ENCODE measurements at regions not wholly inside any gene's neighbourhood (a gene's known extent, or its start where the extent isn't known, plus 50 kb on each side); places are given as distances from the start of the nearest gene placed in this dataset.

DNA sequence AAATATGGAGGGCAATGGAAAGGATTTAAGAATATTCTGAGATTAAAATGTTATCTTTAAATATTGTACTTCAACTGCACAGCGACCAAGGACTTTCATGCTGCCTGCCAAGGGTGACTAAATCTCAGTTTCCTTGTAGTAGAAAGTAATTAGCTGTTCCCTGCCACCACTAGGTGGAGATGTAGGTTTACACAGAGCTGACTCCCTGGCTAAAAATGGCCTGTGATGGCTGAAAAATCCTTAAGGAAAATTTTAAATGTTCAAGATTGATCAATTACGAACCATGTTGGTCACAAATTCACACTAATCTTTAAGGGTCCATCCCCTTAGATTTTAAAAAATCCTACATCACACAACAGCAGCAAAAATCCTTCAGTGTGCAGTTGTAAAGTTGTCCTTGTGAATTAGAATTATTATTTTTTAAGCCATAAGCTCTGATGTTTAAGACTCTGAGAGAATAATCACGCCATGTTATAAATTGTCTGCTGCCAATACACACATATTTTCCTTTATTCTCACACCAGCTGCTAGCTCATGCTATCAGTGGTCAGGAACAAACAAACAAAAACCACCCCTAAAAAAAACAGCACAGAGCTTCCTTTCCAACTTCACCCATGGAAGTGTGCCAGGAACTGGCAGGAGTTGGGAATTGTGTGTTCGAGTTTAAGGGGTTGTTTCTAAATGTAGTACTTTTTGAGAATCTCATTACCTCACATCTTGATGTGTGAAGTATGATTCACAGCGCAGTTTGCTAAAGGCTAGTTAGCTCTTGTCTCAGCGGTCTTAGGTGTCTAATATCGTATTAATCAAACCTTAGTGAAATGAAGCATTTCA lies 399.8 kb downstream of the TMEM182 start (continued):
- TF ChIP-seq, protein P1, sequence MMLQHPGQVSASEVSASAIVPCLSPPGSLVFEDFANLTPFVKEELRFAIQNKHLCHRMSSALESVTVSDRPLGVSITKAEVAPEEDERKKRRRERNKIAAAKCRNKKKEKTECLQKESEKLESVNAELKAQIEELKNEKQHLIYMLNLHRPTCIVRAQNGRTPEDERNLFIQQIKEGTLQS (IDR thresholded peaks at IDR 0.05; ENCODE audit: insufficient read depth, low read depth, low read length), result no peak
- peak; percentile 92 to 95 for TF ChIP-seq RAD21 (IDR thresholded peaks at IDR 0.05 in 1 of 2, conservative IDR thresholded peaks at IDR 0.05 in 1 of 2; ENCODE audit: low read depth in 2 of 2, low read length in 2 of 2)
- peak; percentile 58; the same call in 1 of the 2 replicates for TF ChIP-seq YY1 (IDR thresholded peaks at IDR 0.05; ENCODE audit: low read depth, low read length)
- TF ChIP-seq SP2 (IDR thresholded peaks at IDR 0.05; ENCODE audit: low read length), result no peak
- no peak for TF ChIP-seq RXRA (IDR thresholded peaks at IDR 0.05; ENCODE audit: insufficient read depth, low read depth, low read length)
- TF ChIP-seq SRF (IDR thresholded peaks at IDR 0.05; ENCODE audit: low read depth, low read length), result no peak
